ENCODE measurements at regions not wholly inside any gene's neighbourhood (a gene's known extent, or its start where the extent isn't known, plus 50 kb on each side); places are given as distances from the start of the nearest gene placed in this dataset.
"Not testable (repeated sequence)": the region's sequence is repeated elsewhere in the genome, so short reads cannot be mapped to it uniquely, and the experiment has no call there.

- not testable (repeated sequence) for H3K9me3 Mint-ChIP-seq; ATAC-seq (replicated peaks); H3K4me3 Mint-ChIP-seq; DNase-seq; H3K4me1 Mint-ChIP-seq; H3K36me3 Mint-ChIP-seq; H3K27ac Mint-ChIP-seq; H3K27me3 Mint-ChIP-seq
These were observed 775.1 kb upstream of the TPTE start for GRCh38 chr21:9746311-9746710.

GRCh38 chr21:9746831-9747606, 774.4 kb upstream of the TPTE start:
- not testable (repeated sequence) for H3K27me3 Mint-ChIP-seq; H3K36me3 Mint-ChIP-seq; ATAC-seq (replicated peaks); H3K4me3 Mint-ChIP-seq; DNase-seq; H3K9me3 Mint-ChIP-seq; H3K27ac Mint-ChIP-seq; H3K4me1 Mint-ChIP-seq

- H3K36me3 Mint-ChIP-seq; ATAC-seq (replicated peaks): not testable (repeated sequence)
These were observed 773.5 kb upstream of the TPTE start for GRCh38 chr21:9747870-9748269.

GRCh38 chr21:9748451-9748850, 772.9 kb upstream of the TPTE start:
- H3K4me1 Mint-ChIP-seq; ATAC-seq (replicated peaks); H3K9me3 Mint-ChIP-seq; DNase-seq; H3K36me3 Mint-ChIP-seq; H3K27ac Mint-ChIP-seq; H3K4me3 Mint-ChIP-seq; H3K27me3 Mint-ChIP-seq: not testable (repeated sequence)

More at GRCh38 chr21:9747870-9748269, 773.5 kb upstream of the TPTE start:
- not testable (repeated sequence) for H3K9me3 Mint-ChIP-seq, H3K27ac Mint-ChIP-seq, H3K27me3 Mint-ChIP-seq, H3K4me1 Mint-ChIP-seq, H3K4me3 Mint-ChIP-seq, DNase-seq

- not testable (repeated sequence) for H3K9me3 Mint-ChIP-seq; ATAC-seq (replicated peaks); DNase-seq; H3K4me3 Mint-ChIP-seq; H3K27ac Mint-ChIP-seq; H3K27me3 Mint-ChIP-seq; H3K36me3 Mint-ChIP-seq; H3K4me1 Mint-ChIP-seq
These were observed 771.6 kb upstream of the TPTE start for GRCh38 chr21:9749741-9750230.

- H3K27ac Mint-ChIP-seq = no peak overlapping the region
- DNase-seq (no peak), ATAC-seq (replicated peaks) (peak in 1 of 2 donors; percentile 5)
- no peak overlapping the region for H3K4me3 Mint-ChIP-seq
- H3K27me3 Mint-ChIP-seq = no peaks in the 10 kb centered on the region
- no peaks in the 10 kb centered on the region for H3K4me1 Mint-ChIP-seq
- no peaks in the 10 kb centered on the region for H3K36me3 Mint-ChIP-seq
- H3K9me3 Mint-ChIP-seq = peaks cover 0 to 2% of the 10 kb centered on the region in 2 donors
These were observed 770.9 kb upstream of the TPTE start for GRCh38 chr21:9750341-9751086.

- H3K36me3 Mint-ChIP-seq, H3K9me3 Mint-ChIP-seq, DNase-seq, H3K4me3 Mint-ChIP-seq, H3K27ac Mint-ChIP-seq, H3K4me1 Mint-ChIP-seq, H3K27me3 Mint-ChIP-seq: not testable (repeated sequence)
- ATAC-seq (replicated peaks) = peak in 1 of 2 donors; percentile 4
These were observed 770.2 kb upstream of the TPTE start for GRCh38 chr21:9751087-9751585.

GRCh38 chr21:9752028-9752427, 769.4 kb upstream of the TPTE start:
- not testable (repeated sequence) for H3K4me3 Mint-ChIP-seq; ATAC-seq (replicated peaks); DNase-seq; H3K9me3 Mint-ChIP-seq; H3K36me3 Mint-ChIP-seq; H3K27ac Mint-ChIP-seq; H3K4me1 Mint-ChIP-seq; H3K27me3 Mint-ChIP-seq

- not testable (repeated sequence) for DNase-seq; H3K4me1 Mint-ChIP-seq; H3K36me3 Mint-ChIP-seq; H3K27ac Mint-ChIP-seq; H3K4me3 Mint-ChIP-seq; H3K27me3 Mint-ChIP-seq; H3K9me3 Mint-ChIP-seq; ATAC-seq (replicated peaks)
These were observed 767.9 kb upstream of the TPTE start for GRCh38 chr21:9753441-9753840.

GRCh38 chr21:9753943-9754342, 767.4 kb upstream of the TPTE start:
- DNase-seq (no peak), ATAC-seq (replicated peaks) (no peak)
- Mint-ChIP-seq H3K4me1 (no peaks in the 10 kb centered on the region), H3K9me3 (no peaks in the 10 kb centered on the region), H3K27ac (no peak overlapping the region), H3K27me3 (no peaks in the 10 kb centered on the region), H3K36me3 (no peaks in the 10 kb centered on the region), H3K4me3 (no peak overlapping the region)

- not testable (repeated sequence) for ATAC-seq (replicated peaks); H3K27me3 Mint-ChIP-seq
These were observed 766.9 kb upstream of the TPTE start for GRCh38 chr21:9754434-9754833.

GRCh38 chr21:9755611-9756010, 765.8 kb upstream of the TPTE start:
- DNase-seq = no peak
- Mint-ChIP-seq H3K36me3 (no peaks in the 10 kb centered on the region), H3K9me3 (no peaks in the 10 kb centered on the region), H3K4me3 (no peak overlapping the region), H3K27me3 (no peaks in the 10 kb centered on the region), H3K4me1 (no peaks in the 10 kb centered on the region), H3K27ac (no peak overlapping the region)
- ATAC-seq (replicated peaks) = no peak

More at GRCh38 chr21:9754434-9754833, 766.9 kb upstream of the TPTE start:
- DNase-seq, H3K4me1 Mint-ChIP-seq, H3K36me3 Mint-ChIP-seq, H3K9me3 Mint-ChIP-seq, H3K4me3 Mint-ChIP-seq, H3K27ac Mint-ChIP-seq: not testable (repeated sequence)

GRCh38 chr21:9756677-9757076, 764.7 kb upstream of the TPTE start:
- no peaks in the 10 kb centered on the region for H3K9me3 Mint-ChIP-seq
- DNase-seq (no peak), ATAC-seq (replicated peaks) (no peak)
- H3K36me3 Mint-ChIP-seq = no peaks in the 10 kb centered on the region
- H3K4me3 Mint-ChIP-seq = no peak overlapping the region
- H3K4me1 Mint-ChIP-seq = no peaks in the 10 kb centered on the region
- no peaks in the 10 kb centered on the region for H3K27me3 Mint-ChIP-seq
- no peak overlapping the region for H3K27ac Mint-ChIP-seq

GRCh38 chr21:9757118-9757517, 764.3 kb upstream of the TPTE start:
- not testable (repeated sequence) for H3K4me3 Mint-ChIP-seq; H3K9me3 Mint-ChIP-seq; H3K36me3 Mint-ChIP-seq; DNase-seq; H3K4me1 Mint-ChIP-seq; H3K27ac Mint-ChIP-seq; ATAC-seq (replicated peaks); H3K27me3 Mint-ChIP-seq

- not testable (repeated sequence) for H3K36me3 Mint-ChIP-seq
These were observed 763.8 kb upstream of the TPTE start for GRCh38 chr21:9757572-9757971.

More at GRCh38 chr21:9757572-9757971, 763.8 kb upstream of the TPTE start:
- not testable (repeated sequence) for H3K27ac Mint-ChIP-seq; H3K27me3 Mint-ChIP-seq; H3K9me3 Mint-ChIP-seq; DNase-seq; ATAC-seq (replicated peaks); H3K4me3 Mint-ChIP-seq; H3K4me1 Mint-ChIP-seq
